ENCODE measurements at regions not wholly inside any gene's neighbourhood (a gene's known extent, or its start where the extent isn't known, plus 50 kb on each side); places are given as distances from the start of the nearest gene placed in this dataset.
"Not testable (repeated sequence)": the region's sequence is repeated elsewhere in the genome, so short reads cannot be mapped to it uniquely, and the experiment has no call there.

- Mint-ChIP-seq H3K4me1 (no peaks in the 10 kb centered on the region), H3K4me3 (no peak overlapping the region), H3K36me3 (peaks cover 40% of the 10 kb centered on the region), H3K27ac (no peak overlapping the region), H3K27me3 (ENCODE audit: low read depth) (peaks cover 10% of the 10 kb centered on the region), H3K9me3 (peaks cover 43% of the 10 kb centered on the region)
- no peak for DNase-seq (ENCODE audit: low spot score)
- POLR2A ChIA-PET: no interaction called here
- ATAC-seq: no peak
- CTCF ChIA-PET: no interaction called here
- no peak for TF ChIP-seq NFATC4 (CRISPR knock-in tag; IDR thresholded peaks at IDR 0.05)
- no peak for TF ChIP-seq SP1 (CRISPR knock-in tag; conservative IDR thresholded peaks at IDR 0.05)
- no peak for TF ChIP-seq HMGA2 (CRISPR knock-in tag; IDR thresholded peaks at IDR 0.05)
Measured at GRCh38 chr7:56449762-56450161, 333.5 kb upstream of the NUPR2 start.

- Mint-ChIP-seq H3K36me3 (peaks cover 42% of the 10 kb centered on the region), H3K4me1 (no peaks in the 10 kb centered on the region), H3K4me3 (no peak overlapping the region), H3K27ac (no peak overlapping the region), H3K9me3 (peaks cover 47% of the 10 kb centered on the region), H3K27me3 (ENCODE audit: low read depth) (peaks cover 6% of the 10 kb centered on the region; the same call in 1 of the 2 replicates)
- ChIA-PET POLR2A (no interaction called here), CTCF (no interaction called here)
- TF ChIP-seq AR (CRISPR knock-in tag; IDR thresholded peaks at IDR 0.05): no peak
- TF ChIP-seq ELF4 (CRISPR knock-in tag; IDR thresholded peaks at IDR 0.05; ENCODE audit: low read depth): no peak
- TF ChIP-seq SOX15 (CRISPR knock-in tag; IDR thresholded peaks at IDR 0.05): no peak
- no peak for TF ChIP-seq ZNF281 (CRISPR knock-in tag; IDR thresholded peaks at IDR 0.05)
- no peak for TF ChIP-seq ATF1 (CRISPR knock-in tag; IDR thresholded peaks at IDR 0.05)
- TF ChIP-seq GRHL2 (CRISPR knock-in tag; IDR thresholded peaks at IDR 0.05; ENCODE audit: insufficient replicate concordance, severe bottlenecking): no peak
- no peak for TF ChIP-seq ETV6 (CRISPR knock-in tag; IDR thresholded peaks at IDR 0.05)
- no peak for TF ChIP-seq CREB1 (CRISPR knock-in tag; IDR thresholded peaks at IDR 0.05)
- TF ChIP-seq ZNF396 (CRISPR knock-in tag; IDR thresholded peaks at IDR 0.05; ENCODE audit: borderline replicate concordance): no peak
- TF ChIP-seq FOXK1 (CRISPR knock-in tag; IDR thresholded peaks at IDR 0.05): no peak
- no peak for TF ChIP-seq AFF4 (CRISPR knock-in tag; IDR thresholded peaks at IDR 0.05; ENCODE audit: borderline replicate concordance)
- no peak for TF ChIP-seq NFATC4 (CRISPR knock-in tag; IDR thresholded peaks at IDR 0.05)
- TF ChIP-seq TEAD4 (CRISPR knock-in tag; IDR thresholded peaks at IDR 0.05): no peak
- no peak for TF ChIP-seq PRDM15 (CRISPR knock-in tag; IDR thresholded peaks at IDR 0.05)
- no peak for TF ChIP-seq NFYB (CRISPR knock-in tag; conservative IDR thresholded peaks at IDR 0.05; ENCODE audit: low read depth)
- TF ChIP-seq ZNF138 (CRISPR knock-in tag; conservative IDR thresholded peaks at IDR 0.05): no peak
- ATAC-seq (no peak), DNase-seq (ENCODE audit: low spot score) (no peak)
Measured at GRCh38 chr7:56447864-56448693, 331.9 kb upstream of the NUPR2 start.

GRCh38 chr7:56420528-56420927 is 304.3 kb upstream of the NUPR2 start:
- H3K36me3 Mint-ChIP-seq: peaks cover 44% of the 10 kb centered on the region
- DNase-seq (ENCODE audit: low spot score); CTCF ChIA-PET; POLR2A ChIA-PET; ATAC-seq; H3K4me3 Mint-ChIP-seq; H3K27me3 Mint-ChIP-seq (ENCODE audit: low read depth); H3K27ac Mint-ChIP-seq; H3K4me1 Mint-ChIP-seq: not testable (repeated sequence)
- H3K9me3 Mint-ChIP-seq: peaks cover 53% of the 10 kb centered on the region

Data from WTC11 (cell line).